ENCODE measurements at regions not wholly inside any gene's neighbourhood (a gene's known extent, or its start where the extent isn't known, plus 50 kb on each side); places are given as distances from the start of the nearest gene placed in this dataset.

GRCh38 chr2:185990861-185991525 is 252.4 kb downstream of the FSIP2 start:
- Histone ChIP-seq H3K4me3 (no peak overlapping the region), H3K27me3 (ENCODE audit: insufficient read depth in 3 of 3, low read length in 2 of 3) (no peaks in the 10 kb centered on the region), H3K36me3 (ENCODE audit: insufficient read depth in 1 of 2, low read depth in 1 of 2) (no peaks in the 10 kb centered on the region), H3K9me3 (no peaks in the 10 kb centered on the region), H3K27ac (no peak overlapping the region), H3K4me1 (no peaks in the 10 kb centered on the region)
- ATAC-seq (no peak), DNase-seq (no peak)
- WGBS, 3 donors = 73 to 80% (median 73%) methylated on average over 6 of the region's 6 CpGs
- intact Hi-C loops (cut with DNase I) = no loop called here
- TF ChIP-seq CTCF (IDR thresholded peaks at IDR 0.05) = no peak

- ATAC-seq (no peak), DNase-seq (no peak)
- 82 to 89% (median 82%) methylated on average over 2 of the region's 2 CpGs for WGBS, 3 donors
- no peak for TF ChIP-seq CTCF (IDR thresholded peaks at IDR 0.05)
- Histone ChIP-seq H3K27ac (no peak overlapping the region), H3K4me1 (no peaks in the 10 kb centered on the region), H3K27me3 (ENCODE audit: insufficient read depth in 3 of 3, low read length in 2 of 3) (no peaks in the 10 kb centered on the region), H3K9me3 (no peaks in the 10 kb centered on the region), H3K4me3 (no peak overlapping the region), H3K36me3 (ENCODE audit: insufficient read depth in 1 of 2, low read depth in 1 of 2) (no peaks in the 10 kb centered on the region)
- intact Hi-C loops (cut with DNase I) = no loop called here
Measured at GRCh38 chr2:185998562-185999070, 260.0 kb downstream of the FSIP2 start.

- no peak for DNase-seq
- peaks cover 14% of the 10 kb centered on the region for H3K9me3 ChIP-seq
- intact Hi-C loops (cut with DNase I) = no loop called here
Measured at GRCh38 chr2:186009341-186009740, 270.7 kb downstream of the FSIP2 start.

DNA sequence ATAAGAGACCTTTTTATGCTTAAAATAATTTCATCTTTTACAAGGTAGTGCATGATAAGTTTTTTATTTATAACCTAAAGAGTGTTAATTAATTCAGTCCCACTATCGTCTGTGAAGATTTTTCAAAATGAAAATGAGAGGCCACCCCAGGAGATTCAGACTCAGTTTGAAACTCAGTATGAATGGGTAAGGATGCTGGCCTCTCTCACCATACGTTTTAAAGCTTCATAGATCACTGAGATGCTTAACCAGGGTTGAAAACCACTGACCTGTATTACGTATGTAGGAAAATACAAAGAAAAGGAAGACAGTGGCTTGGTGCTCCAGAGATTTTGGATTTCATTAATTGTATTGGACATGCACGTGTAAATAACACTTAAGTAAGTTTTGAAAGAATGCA is 278.7 kb downstream of the FSIP2 start:
- intact Hi-C loops (cut with DNase I) = no loop called here

More at GRCh38 chr2:186009341-186009740, 270.7 kb downstream of the FSIP2 start:
- no peak overlapping the region for H3K4me3 ChIP-seq
- no peak overlapping the region for H3K27ac ChIP-seq
- H3K4me1 ChIP-seq = no peaks in the 10 kb centered on the region
- whole genome bisulfite sequencing, 3 donors = 79 to 84% (median 83%) methylated on average over 2 of the region's 2 CpGs
- no peaks in the 10 kb centered on the region for H3K36me3 ChIP-seq (ENCODE audit: insufficient read depth in 1 of 2, low read depth in 1 of 2)
- no peaks in the 10 kb centered on the region for H3K27me3 ChIP-seq (ENCODE audit: insufficient read depth in 3 of 3, low read length in 2 of 3)
- no peak for TF ChIP-seq CTCF (IDR thresholded peaks at IDR 0.05)
- no peak for ATAC-seq

More for the DNA sequence above, 278.7 kb downstream of the FSIP2 start:
- TF ChIP-seq CTCF (IDR thresholded peaks at IDR 0.05) = no peak
- no peaks in the 10 kb centered on the region for H3K36me3 ChIP-seq (ENCODE audit: insufficient read depth in 1 of 2, low read depth in 1 of 2)
- no peaks in the 10 kb centered on the region for H3K27me3 ChIP-seq (ENCODE audit: insufficient read depth in 3 of 3, low read length in 2 of 3)
- no peak overlapping the region for H3K4me3 ChIP-seq
- no peak for ATAC-seq
- H3K9me3 ChIP-seq = peaks cover 14% of the 10 kb centered on the region
- 78 to 83% (median 80%) methylated on average over 4 of the region's 4 CpGs for WGBS, 3 donors
- no peak for DNase-seq
- no peak overlapping the region for H3K27ac ChIP-seq
- no peaks in the 10 kb centered on the region for H3K4me1 ChIP-seq
